WTC11 (cell line): ENCODE measurements at regions not wholly inside any gene's neighbourhood (a gene's known extent, or its start where the extent isn't known, plus 50 kb on each side); places are given as distances from the start of the nearest gene placed in this dataset.

Source experiments
- ATAC-seq: fragments of 200-7000 bp; cut with Tn5 transposase; 2 replicates; pipeline ENCODE4 v1.10.0; 2021; ENCODE audit warnings: mild to moderate bottlenecking, moderate library complexity
- CTCF ChIA-PET: fragments of 300-600 bp; sonication (Branson Sonifier 250); formaldehyde crosslinking; loops from one replicate; lab custom pipeline; 2021; ENCODE audit warnings: antibody characterized with exemption; lab: Charles Lee
- POLR2A ChIA-PET: fragments of 350-600 bp; sonication (Branson Sonifier 250); formaldehyde crosslinking; loops from one replicate; lab custom pipeline; 2021; ENCODE audit warnings: antibody characterized with exemption; lab: Charles Lee
- DNase-seq: peaks from one replicate; pipeline ENCODE4 v3.0.0; 2021; ENCODE audit warnings: low spot score
- H3K27ac Mint-ChIP-seq: 2 replicates; pipeline ENCODE4 v1.8.0; 2021; ENCODE audit warnings: mixed read lengths
- H3K27me3 Mint-ChIP-seq: 2 replicates; pipeline ENCODE4 v1.8.0; 2021; ENCODE audit warnings: low read depth, mild to moderate bottlenecking, moderate library complexity, mixed read lengths
- H3K36me3 Mint-ChIP-seq: 2 replicates; pipeline ENCODE4 v1.8.0; 2021; ENCODE audit warnings: mixed read lengths
- H3K4me1 Mint-ChIP-seq: 2 replicates; pipeline ENCODE4 v1.8.0; 2022; ENCODE audit warnings: mixed read lengths
- H3K4me3 Mint-ChIP-seq: 2 replicates; pipeline ENCODE4 v1.8.0; 2021; ENCODE audit warnings: mild to moderate bottlenecking, moderate library complexity, mixed read lengths
- H3K9me3 Mint-ChIP-seq: 2 replicates; pipeline ENCODE4 v1.8.0; 2021; ENCODE audit warnings: mixed read lengths
- AFF4 ChIP-seq: sonication (generic); formaldehyde crosslinking; IDR thresholded peaks from 2 replicates; pipeline ENCODE4 v1.8.1; 2023; ENCODE audit warnings: mild to moderate bottlenecking, missing genetic modification reagents, borderline replicate concordance
- ATF3 ChIP-seq: sonication (generic); formaldehyde crosslinking; conservative IDR thresholded peaks from 2 replicates; pipeline ENCODE4 v1.8.1; 2022; ENCODE audit warnings: mild to moderate bottlenecking, missing genetic modification reagents
- CDX4 ChIP-seq: fragments of 250-450 bp; sonication (Bioruptor Pico); IDR thresholded peaks from 2 replicates; pipeline ENCODE4 v1.9.0; 2021; ENCODE audit warnings: moderate library complexity, mild to moderate bottlenecking, inconsistent platforms, borderline replicate concordance
- ELF4 ChIP-seq: sonication (generic); formaldehyde crosslinking; IDR thresholded peaks from 2 replicates; pipeline ENCODE4 v1.8.1; 2022; ENCODE audit warnings: low read depth, mild to moderate bottlenecking, moderate library complexity, missing genetic modification reagents
- EMX1 ChIP-seq: fragments of 250-450 bp; sonication (Bioruptor Pico); IDR thresholded peaks from 2 replicates; pipeline ENCODE4 v1.8.0; 2021; ENCODE audit warnings: mild to moderate bottlenecking
- FOXP4 ChIP-seq: sonication (generic); formaldehyde crosslinking; IDR thresholded peaks from 2 replicates; pipeline ENCODE4 v1.8.0; 2022; ENCODE audit warnings: mild to moderate bottlenecking, missing genetic modification reagents
- IRF1 ChIP-seq: sonication (generic); formaldehyde crosslinking; IDR thresholded peaks from 2 replicates; pipeline ENCODE4 v1.8.0; 2023; ENCODE audit warnings: missing genetic modification reagents
- IRF2 ChIP-seq: sonication (generic); formaldehyde crosslinking; IDR thresholded peaks from 2 replicates; pipeline ENCODE4 v1.8.0; 2022; ENCODE audit warnings: low read depth, missing genetic modification reagents, borderline replicate concordance
- KAT7 ChIP-seq: sonication (generic); formaldehyde crosslinking; IDR thresholded peaks from 2 replicates; pipeline ENCODE4 v1.8.1; 2023; ENCODE audit warnings: missing genetic modification reagents, mild to moderate bottlenecking, borderline replicate concordance
- MXD4 ChIP-seq: fragments of 250-450 bp; sonication (Bioruptor Pico); IDR thresholded peaks from 2 replicates; pipeline ENCODE4 v1.8.0; 2021; ENCODE audit warnings: mild to moderate bottlenecking, moderate library complexity, borderline replicate concordance
- MYBL2 ChIP-seq: sonication (generic); formaldehyde crosslinking; IDR thresholded peaks from 2 replicates; pipeline ENCODE4 v1.8.1; 2023; ENCODE audit warnings: mild to moderate bottlenecking, moderate library complexity, missing genetic modification reagents
- NFATC4 ChIP-seq: fragments of 250-450 bp; sonication (Bioruptor Pico); IDR thresholded peaks from 2 replicates; pipeline ENCODE4 v1.9.0; 2021; ENCODE audit warnings: mild to moderate bottlenecking
- OVOL2 ChIP-seq: fragments of 250-450 bp; sonication (Bioruptor Pico); IDR thresholded peaks from 2 replicates; pipeline ENCODE4 v1.9.0; 2021; ENCODE audit warnings: mild to moderate bottlenecking, borderline replicate concordance
- TP53 ChIP-seq: sonication (generic); formaldehyde crosslinking; IDR thresholded peaks from 2 replicates; pipeline ENCODE4 v1.8.1; 2023; ENCODE audit warnings: mild to moderate bottlenecking, missing genetic modification reagents
- ZNF138 ChIP-seq: sonication (generic); formaldehyde crosslinking; conservative IDR thresholded peaks from 2 replicates; pipeline ENCODE4 v1.8.1; 2022; ENCODE audit warnings: mild to moderate bottlenecking, moderate library complexity, missing genetic modification reagents
- ZNF423 ChIP-seq: fragments of 250-450 bp; sonication (Bioruptor Pico); IDR thresholded peaks from 2 replicates; pipeline ENCODE4 v2.1.2; 2022; ENCODE audit warnings: mild to moderate bottlenecking, moderate library complexity
- ZNF512 ChIP-seq: sonication (generic); formaldehyde crosslinking; IDR thresholded peaks from 2 replicates; pipeline ENCODE4 v1.8.1; 2022; ENCODE audit warnings: missing genetic modification reagents, borderline replicate concordance

- peaks cover 7% of the 10 kb centered on the region; the same call in 1 of the 2 replicates for H3K4me1 Mint-ChIP-seq
These were observed 475.4 kb upstream of the GHITM start for GRCh38 chr10:83663918-83664317.

GRCh38 chr10:83666762-83667161, 472.5 kb upstream of the GHITM start:
- Mint-ChIP-seq H3K36me3 (no peaks in the 10 kb centered on the region), H3K4me1 (peaks cover 4% of the 10 kb centered on the region; the same call in 1 of the 2 replicates), H3K27ac (no peak overlapping the region), H3K27me3 (no peaks in the 10 kb centered on the region), H3K9me3 (peaks cover 8% of the 10 kb centered on the region), H3K4me3 (no peak overlapping the region)
- ChIA-PET POLR2A (no interaction called here), CTCF (no interaction called here)
- no peak for ATAC-seq
- DNase-seq = no peak
- TF ChIP-seq ELF4 (no peak), MXD4 (CRISPR knock-in tag) (no peak), AFF4 (CRISPR knock-in tag) (no peak), IRF2 (CRISPR knock-in tag) (no peak), FOXP4 (no peak)

More at GRCh38 chr10:83663918-83664317, 475.4 kb upstream of the GHITM start:
- ChIA-PET CTCF (no interaction called here), POLR2A (no interaction called here)
- no peaks in the 10 kb centered on the region for H3K36me3 Mint-ChIP-seq
- ATAC-seq (no peak), DNase-seq (no peak)
- H3K4me3 Mint-ChIP-seq = no peak overlapping the region
- H3K27ac Mint-ChIP-seq = no peak overlapping the region
- no peaks in the 10 kb centered on the region for H3K27me3 Mint-ChIP-seq
- TF ChIP-seq IRF1 (CRISPR knock-in tag) (no peak), EMX1 (no peak), ZNF138 (CRISPR knock-in tag) (no peak), CDX4 (CRISPR knock-in tag) (no peak), TP53 (CRISPR knock-in tag) (no peak), ATF3 (CRISPR knock-in tag) (no peak), KAT7 (CRISPR knock-in tag) (no peak)
- no peaks in the 10 kb centered on the region for H3K9me3 Mint-ChIP-seq

- peaks cover 8% of the 10 kb centered on the region for H3K9me3 Mint-ChIP-seq
- POLR2A ChIA-PET = interaction anchor here (0.6 kb wide), 1 partner anchor 218 kb away, joined by 5 read pairs; no protein-coding TSS in a partner anchor
- CTCF ChIA-PET = interaction anchor here (0.7 kb wide), 1 partner anchor 359 kb away, joined by 3 read pairs; no protein-coding TSS in a partner anchor
- H3K4me3 Mint-ChIP-seq = no peak overlapping the region
- ATAC-seq (no peak), DNase-seq (no peak)
- no peaks in the 10 kb centered on the region for H3K27me3 Mint-ChIP-seq
- no peak overlapping the region for H3K27ac Mint-ChIP-seq
- no peak for TF ChIP-seq OVOL2 (CRISPR knock-in tag)
- no peak for TF ChIP-seq ZNF512 (CRISPR knock-in tag)
- no peak for TF ChIP-seq NFATC4
- no peak for TF ChIP-seq IRF2 (CRISPR knock-in tag)
- no peak for TF ChIP-seq MYBL2 (CRISPR knock-in tag)
- TF ChIP-seq MXD4 (CRISPR knock-in tag) = no peak
- TF ChIP-seq ZNF423 = no peak
- H3K4me1 Mint-ChIP-seq = no peaks in the 10 kb centered on the region
- H3K36me3 Mint-ChIP-seq = no peaks in the 10 kb centered on the region
These were observed 471.7 kb upstream of the GHITM start for GRCh38 chr10:83667594-83667993.
